GM19468 (cell line): ENCODE measurements at regions not wholly inside any gene's neighbourhood (a gene's known extent, or its start where the extent isn't known, plus 50 kb on each side); places are given as distances from the start of the nearest gene placed in this dataset.

Experiments
- ATAC-seq: cut with Tn5 transposase; IDR thresholded peaks from one replicate; pipeline ENCODE4 v1.9.1; 2021; ENCODE audit warnings: mild to moderate bottlenecking, moderate library complexity, moderate number of reproducible peaks; ENCODE audit not compliant: unreplicated experiment; ENCODE audit errors: extremely low read depth

- ATAC-seq, result no peak
Measured at GRCh38 chr9:18190671-18191374, 283.1 kb upstream of the ADAMTSL1 start.

DNA sequence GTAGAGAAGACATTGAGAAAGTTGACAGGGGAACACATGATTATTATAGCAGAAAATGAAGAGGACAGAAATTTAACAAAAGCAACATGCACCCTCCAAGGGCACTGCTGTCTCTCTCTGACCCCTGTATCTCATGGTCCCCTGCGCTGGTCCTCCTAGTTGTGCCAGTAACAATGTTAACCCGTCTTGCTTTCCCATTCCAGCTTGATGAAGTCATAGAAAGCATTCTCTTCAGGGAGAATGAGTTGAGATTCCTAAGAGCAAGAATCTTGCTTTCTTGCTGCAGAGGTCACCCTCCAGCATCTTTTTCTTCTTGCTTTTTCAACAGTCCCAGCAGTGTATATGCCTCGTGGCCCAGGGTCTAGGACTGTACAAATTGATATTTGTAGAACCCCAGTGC lies 279.6 kb upstream of the ADAMTSL1 start:
- ATAC-seq, result no peak

DNA sequence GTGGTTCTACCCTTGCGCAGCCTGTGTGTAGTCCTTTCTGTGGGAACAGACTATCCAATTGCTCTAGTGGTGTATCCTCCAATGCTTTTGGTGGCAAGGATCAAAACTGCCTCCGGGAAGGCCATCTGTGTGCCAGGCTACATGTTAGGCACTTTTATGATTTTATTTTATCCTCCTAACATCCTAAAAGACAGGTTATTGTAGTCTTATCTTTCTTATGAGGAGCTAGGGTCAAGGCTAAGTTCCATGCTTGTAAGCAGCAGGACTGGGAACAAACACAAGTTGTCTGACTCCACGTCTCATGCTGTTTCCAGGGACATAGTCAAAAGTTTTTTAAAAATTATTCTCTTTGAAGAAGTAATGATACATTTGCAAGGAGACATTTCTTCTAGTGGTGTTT lies 278.7 kb upstream of the ADAMTSL1 start:
- no peak for ATAC-seq

DNA sequence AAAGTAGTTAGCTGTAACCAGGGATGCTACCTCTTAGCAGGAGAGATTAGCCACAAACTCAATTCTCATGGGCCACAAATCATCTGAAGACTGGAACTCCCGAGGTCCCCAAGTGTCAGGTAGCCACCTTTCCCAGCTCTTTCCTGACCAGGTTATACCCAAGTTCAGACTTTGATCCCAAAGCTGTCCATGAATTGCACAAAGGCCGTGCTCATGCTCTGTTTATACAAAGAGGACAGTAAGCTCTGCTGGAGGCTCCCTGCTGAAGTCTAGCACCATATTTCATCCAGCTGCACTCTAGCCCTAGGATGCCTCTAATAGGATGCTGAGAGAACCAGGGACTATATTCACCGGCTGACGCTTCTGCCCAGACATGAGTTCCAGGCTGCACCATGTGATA lies 271.0 kb upstream of the ADAMTSL1 start:
- ATAC-seq, result no peak

DNA sequence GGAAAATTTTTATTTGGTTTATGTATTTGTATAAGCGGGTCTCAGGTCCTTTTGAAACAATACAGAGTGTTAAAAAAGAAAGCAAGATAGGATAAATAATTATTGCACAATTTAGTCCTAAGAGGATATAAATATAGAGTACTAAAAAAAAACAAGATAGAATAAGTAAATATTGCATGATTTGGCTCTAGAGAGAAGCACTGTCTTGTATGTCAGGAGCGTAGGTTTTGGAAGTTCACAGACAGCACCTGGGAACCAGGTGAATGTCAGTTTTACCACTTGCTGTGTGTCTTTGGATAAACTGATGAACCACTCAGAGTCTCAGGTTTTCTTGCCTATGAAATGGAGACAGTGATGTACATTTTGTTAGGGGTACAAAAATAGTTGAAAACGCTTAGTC lies 266.2 kb upstream of the ADAMTSL1 start:
- no peak for ATAC-seq

- no peak for ATAC-seq
Measured at GRCh38 chr9:18208166-18209059, 265.5 kb upstream of the ADAMTSL1 start.

GRCh38 chr9:18215626-18216025 lies 258.3 kb upstream of the ADAMTSL1 start:
- no peak for ATAC-seq

GRCh38 chr9:18216376-18216775 lies 257.6 kb upstream of the ADAMTSL1 start:
- ATAC-seq, result no peak

DNA sequence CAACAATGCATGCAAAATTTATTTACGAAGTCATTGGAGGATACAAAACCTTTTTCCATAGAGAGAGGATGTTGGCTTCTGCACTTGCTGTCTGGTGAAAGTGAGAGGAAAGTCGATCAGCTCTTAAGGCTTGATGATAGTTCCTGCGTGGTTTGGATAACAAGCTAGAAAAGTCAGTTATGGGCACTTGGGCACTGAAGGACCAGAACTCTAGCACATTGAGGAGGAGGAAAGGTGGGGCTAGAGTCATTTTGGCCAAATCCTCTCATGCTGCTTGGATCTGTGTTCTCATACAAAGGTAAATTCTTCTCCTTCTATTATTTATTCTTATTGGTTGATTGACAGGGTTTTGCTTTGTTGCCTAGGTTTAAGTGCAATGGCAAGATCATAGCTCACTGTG lies 245.9 kb upstream of the ADAMTSL1 start:
- no peak for ATAC-seq

DNA sequence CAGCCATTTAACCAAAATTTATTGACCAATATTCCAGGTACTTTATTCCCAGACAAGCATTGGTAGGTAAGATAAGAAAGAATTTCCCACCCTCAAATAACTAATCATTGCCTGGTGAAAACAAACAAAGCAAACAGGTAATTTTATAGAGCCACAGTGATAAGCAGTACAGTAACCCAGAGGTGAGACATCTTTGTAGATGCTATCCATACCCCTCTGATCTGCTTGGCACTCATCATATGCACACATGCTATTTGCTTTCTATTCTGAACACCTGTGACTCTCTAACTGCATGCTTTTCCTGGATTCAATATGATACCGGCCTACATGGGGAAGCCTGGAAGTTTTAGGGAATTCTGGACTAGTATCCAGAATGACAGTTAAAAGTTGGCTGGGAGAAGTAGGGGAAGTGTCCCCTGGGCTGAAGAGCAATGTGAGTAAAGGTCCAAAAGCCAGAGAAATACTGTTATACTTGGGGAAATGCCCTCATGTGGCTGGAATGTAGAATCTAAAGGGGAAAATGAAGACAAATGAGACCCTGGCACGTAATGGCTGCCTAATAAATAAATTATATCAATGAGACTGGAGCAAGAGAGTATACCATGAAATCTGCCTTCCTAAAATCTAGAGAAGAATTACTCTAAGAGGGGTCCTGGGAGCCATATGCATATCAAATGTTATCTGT lies 243.8 kb upstream of the ADAMTSL1 start:
- ATAC-seq, result no peak

GRCh38 chr9:18233311-18233710 lies 240.6 kb upstream of the ADAMTSL1 start:
- no peak for ATAC-seq

DNA sequence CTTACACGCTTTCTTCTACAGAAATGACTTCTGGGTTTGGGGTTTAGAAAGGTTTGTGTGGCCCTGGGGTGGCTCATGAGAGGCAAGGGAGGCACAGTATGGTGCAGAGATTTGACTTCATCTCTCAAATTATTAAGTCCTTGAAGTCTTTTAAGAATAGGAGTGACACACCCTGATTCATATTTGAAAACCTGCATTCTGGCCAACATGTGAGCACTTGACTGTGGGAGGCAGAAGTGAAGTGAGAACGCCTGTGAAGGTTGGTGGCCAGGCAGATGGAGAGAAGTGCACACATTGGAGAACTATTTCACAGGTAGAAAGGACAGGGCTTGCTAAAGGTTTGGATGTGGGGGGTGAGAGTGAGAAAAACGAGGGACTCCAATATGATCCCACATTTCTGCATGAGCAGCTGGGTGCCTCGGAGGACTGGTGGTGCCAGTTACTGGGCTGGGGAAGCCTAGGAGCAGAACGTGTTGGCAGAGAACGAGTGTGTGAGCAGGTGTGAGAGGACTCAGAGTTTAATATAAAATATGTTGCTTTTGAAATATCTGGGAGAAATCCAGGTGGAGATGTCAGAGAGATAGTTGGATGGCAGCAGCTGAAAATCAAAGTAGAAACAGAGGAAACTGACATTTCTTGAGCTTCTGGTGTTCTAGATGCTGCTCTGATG lies 240.0 kb upstream of the ADAMTSL1 start:
- ATAC-seq, result no peak

GRCh38 chr9:18235181-18235908 lies 238.6 kb upstream of the ADAMTSL1 start:
- ATAC-seq, result no peak

DNA sequence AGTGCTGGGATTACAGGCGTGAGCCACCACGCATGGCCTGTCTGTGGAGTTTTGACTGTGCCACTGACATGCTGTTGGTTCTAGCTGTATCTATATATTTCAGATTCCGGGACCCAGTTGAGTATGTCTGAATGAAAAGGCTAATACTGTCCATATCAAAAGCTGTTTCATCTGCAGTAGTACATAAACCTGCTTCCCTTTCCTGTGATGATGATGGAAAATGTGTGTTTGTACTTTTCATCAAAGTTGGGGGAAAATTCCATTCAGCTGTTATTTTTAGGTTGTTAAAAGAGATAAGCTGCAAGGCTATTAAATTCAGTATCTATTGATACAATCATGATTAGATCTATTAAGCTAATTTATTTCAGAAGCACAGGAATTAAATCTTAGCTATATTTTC lies 237.6 kb upstream of the ADAMTSL1 start:
- ATAC-seq, result no peak

DNA sequence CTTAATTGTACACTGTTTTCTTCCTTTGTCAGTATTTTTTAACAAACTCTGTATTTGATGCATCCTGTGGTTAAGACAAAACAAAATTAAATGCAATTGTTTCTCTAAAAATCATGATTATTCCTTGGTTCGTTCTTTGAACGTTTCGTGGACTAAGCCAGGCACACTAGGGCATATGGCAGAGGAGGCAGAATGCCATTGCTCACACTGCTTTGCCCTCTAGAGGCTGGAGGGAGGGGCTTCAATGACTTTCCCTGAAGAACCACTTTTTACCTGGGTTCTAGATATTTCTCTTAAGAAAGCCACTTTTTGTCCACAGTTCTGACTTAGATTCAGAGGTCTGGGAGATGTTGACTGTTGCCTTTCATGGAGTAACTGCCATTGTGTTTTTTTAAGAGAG lies 236.2 kb upstream of the ADAMTSL1 start:
- no peak for ATAC-seq

GRCh38 chr9:18238254-18238653 lies 235.7 kb upstream of the ADAMTSL1 start:
- ATAC-seq, result no peak

DNA sequence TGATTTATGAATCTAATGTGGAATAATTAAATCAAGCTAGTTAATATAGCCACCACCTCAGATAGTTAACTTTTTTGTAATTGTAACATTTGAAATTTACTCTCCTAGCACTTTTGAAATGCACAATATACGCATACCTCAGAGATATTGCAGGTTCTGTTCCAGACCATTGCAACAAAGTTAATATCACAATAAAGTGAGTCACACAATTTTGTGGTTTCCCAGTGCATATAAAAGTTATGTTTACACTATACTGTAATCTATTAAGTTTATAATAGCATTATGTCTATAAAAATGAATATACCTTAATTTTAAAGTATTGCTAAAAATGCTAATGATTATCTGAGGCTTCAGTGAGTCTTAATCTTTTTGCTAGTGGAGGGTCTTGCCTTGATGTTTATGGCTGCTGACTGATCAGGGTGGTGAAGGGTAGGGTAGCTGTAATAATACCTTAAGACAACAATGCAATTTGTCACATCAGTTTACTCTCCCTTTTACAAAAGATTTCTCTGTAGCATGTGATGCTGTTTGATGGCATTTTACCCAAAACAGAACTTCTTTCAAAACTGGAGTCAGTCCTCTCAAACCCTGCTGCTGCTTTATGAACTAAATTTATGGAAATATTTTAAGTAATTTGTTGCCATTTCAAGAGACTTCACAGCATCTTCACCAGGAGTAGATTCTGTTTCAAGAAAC lies 235.1 kb upstream of the ADAMTSL1 start:
- ATAC-seq, result no peak

GRCh38 chr9:18240213-18240612 lies 233.7 kb upstream of the ADAMTSL1 start:
- ATAC-seq, result no peak

GRCh38 chr9:18245911-18246310 lies 228.0 kb upstream of the ADAMTSL1 start:
- ATAC-seq, result no peak
